ENCODE measurements at regions not wholly inside any gene's neighbourhood (a gene's known extent, or its start where the extent isn't known, plus 50 kb on each side); places are given as distances from the start of the nearest gene placed in this dataset.
"Not testable (repeated sequence)": the region's sequence is repeated elsewhere in the genome, so short reads cannot be mapped to it uniquely, and the experiment has no call there.

- H3K36me3 ChIP-seq (ENCODE audit: control insufficient read depth, insufficient read depth, low read length, severe bottlenecking), result no peaks in the 10 kb centered on the region
- no peak overlapping the region for H3K9ac ChIP-seq (ENCODE audit: low read length)
- no peaks in the 10 kb centered on the region for H3K9me3 ChIP-seq (ENCODE audit: control insufficient read depth, low read length)
- no peak for DNase-seq (ENCODE audit: low read depth)
- H3K27me3 ChIP-seq (replicated peaks; ENCODE audit: control insufficient read depth, insufficient read depth, low read length), result no peaks in the 10 kb centered on the region
- no peak overlapping the region for H3K4me3 ChIP-seq (ENCODE audit: low read length)
- H3K4me1 ChIP-seq (ENCODE audit: control insufficient read depth, insufficient read depth, low read length), result no peaks in the 10 kb centered on the region
Measured at GRCh38 chr13:99080131-99080530, 102.3 kb upstream of the DOCK9 start.

- Histone ChIP-seq H3K9ac (ENCODE audit: low read length) (no peak overlapping the region), H3K36me3 (ENCODE audit: control insufficient read depth, insufficient read depth, low read length, severe bottlenecking) (no peaks in the 10 kb centered on the region), H3K4me3 (ENCODE audit: low read length) (no peak overlapping the region), H3K9me3 (ENCODE audit: control insufficient read depth, low read length) (no peaks in the 10 kb centered on the region), H3K4me1 (ENCODE audit: control insufficient read depth, insufficient read depth, low read length) (no peaks in the 10 kb centered on the region), H3K27me3 (replicated peaks; ENCODE audit: control insufficient read depth, insufficient read depth, low read length) (no peaks in the 10 kb centered on the region)
- DNase-seq (ENCODE audit: low read depth), result no peak
Measured at GRCh38 chr13:99083981-99084380, 106.1 kb upstream of the DOCK9 start.

- H3K4me1 ChIP-seq (ENCODE audit: control insufficient read depth, insufficient read depth, low read length), result no peaks in the 10 kb centered on the region
- no peaks in the 10 kb centered on the region for H3K9me3 ChIP-seq (ENCODE audit: control insufficient read depth, low read length)
- no peaks in the 10 kb centered on the region for H3K36me3 ChIP-seq (ENCODE audit: control insufficient read depth, insufficient read depth, low read length, severe bottlenecking)
- no peak overlapping the region for H3K9ac ChIP-seq (ENCODE audit: low read length)
- H3K4me3 ChIP-seq (ENCODE audit: low read length), result peak overlapping the region; percentile 54
- DNase-seq (ENCODE audit: low read depth), result no peak
- H3K27me3 ChIP-seq (replicated peaks; ENCODE audit: control insufficient read depth, insufficient read depth, low read length), result no peaks in the 10 kb centered on the region
Measured at GRCh38 chr13:99085139-99085807, 107.4 kb upstream of the DOCK9 start.

- Histone ChIP-seq H3K9ac (ENCODE audit: low read length) (peak overlapping the region; percentile 61), H3K4me3 (ENCODE audit: low read length) (peak overlapping the region; percentile 80), H3K27me3 (replicated peaks; ENCODE audit: control insufficient read depth, insufficient read depth, low read length) (no peaks in the 10 kb centered on the region), H3K4me1 (ENCODE audit: control insufficient read depth, insufficient read depth, low read length) (no peaks in the 10 kb centered on the region), H3K36me3 (ENCODE audit: control insufficient read depth, insufficient read depth, low read length, severe bottlenecking) (no peaks in the 10 kb centered on the region), H3K9me3 (ENCODE audit: control insufficient read depth, low read length) (no peaks in the 10 kb centered on the region)
- no peak for DNase-seq (ENCODE audit: low read depth)
Measured at GRCh38 chr13:99085808-99086266, 108.0 kb upstream of the DOCK9 start.

GRCh38 chr13:99086267-99087097 lies 108.6 kb upstream of the DOCK9 start:
- Histone ChIP-seq H3K36me3 (ENCODE audit: control insufficient read depth, insufficient read depth, low read length, severe bottlenecking) (no peaks in the 10 kb centered on the region), H3K4me3 (ENCODE audit: low read length) (peak overlapping the region; percentile 89), H3K9ac (ENCODE audit: low read length) (peak overlapping the region; percentile 86), H3K27me3 (replicated peaks; ENCODE audit: control insufficient read depth, insufficient read depth, low read length) (no peaks in the 10 kb centered on the region), H3K9me3 (ENCODE audit: control insufficient read depth, low read length) (no peaks in the 10 kb centered on the region), H3K4me1 (ENCODE audit: control insufficient read depth, insufficient read depth, low read length) (no peaks in the 10 kb centered on the region)
- DNase-seq (ENCODE audit: low read depth), result peak; percentile 73

- peak; percentile 93 for DNase-seq (ENCODE audit: low read depth)
- Histone ChIP-seq H3K4me1 (ENCODE audit: control insufficient read depth, insufficient read depth, low read length) (no peaks in the 10 kb centered on the region), H3K4me3 (ENCODE audit: low read length) (peak overlapping the region; percentile 89), H3K9me3 (ENCODE audit: control insufficient read depth, low read length) (no peaks in the 10 kb centered on the region), H3K27me3 (replicated peaks; ENCODE audit: control insufficient read depth, insufficient read depth, low read length) (no peaks in the 10 kb centered on the region), H3K36me3 (ENCODE audit: control insufficient read depth, insufficient read depth, low read length, severe bottlenecking) (no peaks in the 10 kb centered on the region), H3K9ac (ENCODE audit: low read length) (peak overlapping the region; percentile 86)
Measured at GRCh38 chr13:99087098-99087953, 109.5 kb upstream of the DOCK9 start.

DNA sequence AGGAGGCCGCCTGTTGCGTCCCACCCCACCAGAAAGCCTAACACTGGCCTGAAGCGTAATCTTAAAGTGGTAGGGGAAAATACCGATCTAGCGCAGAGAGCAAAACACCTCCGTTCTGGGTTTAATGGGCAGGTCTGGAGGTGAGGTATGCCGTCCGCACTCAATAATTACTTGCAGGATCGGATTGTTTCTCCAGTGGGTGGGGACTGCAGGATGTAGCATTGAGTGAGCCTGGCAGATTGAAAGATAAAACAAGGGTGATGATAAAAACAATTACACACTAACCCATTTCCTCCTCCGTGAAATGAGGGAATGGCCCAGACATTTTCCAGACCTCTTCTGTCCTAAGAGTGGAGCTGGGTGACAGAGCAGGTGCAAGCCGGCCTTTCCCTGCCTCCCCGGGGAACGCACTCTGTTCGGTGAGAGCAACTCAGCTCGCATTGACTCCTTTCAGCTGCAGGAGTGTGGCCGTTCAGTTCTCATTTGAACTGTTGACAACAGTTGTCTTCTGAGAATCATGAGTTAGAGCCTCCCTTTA lies 110.2 kb upstream of the DOCK9 start:
- Histone ChIP-seq H3K9ac (ENCODE audit: low read length) (peak overlapping the region; percentile 86), H3K27me3 (replicated peaks; ENCODE audit: control insufficient read depth, insufficient read depth, low read length) (no peaks in the 10 kb centered on the region), H3K9me3 (ENCODE audit: control insufficient read depth, low read length) (no peaks in the 10 kb centered on the region), H3K36me3 (ENCODE audit: control insufficient read depth, insufficient read depth, low read length, severe bottlenecking) (no peaks in the 10 kb centered on the region), H3K4me1 (ENCODE audit: control insufficient read depth, insufficient read depth, low read length) (no peaks in the 10 kb centered on the region), H3K4me3 (ENCODE audit: low read length) (peak overlapping the region; percentile 89)
- DNase-seq (ENCODE audit: low read depth), result no peak

DNA sequence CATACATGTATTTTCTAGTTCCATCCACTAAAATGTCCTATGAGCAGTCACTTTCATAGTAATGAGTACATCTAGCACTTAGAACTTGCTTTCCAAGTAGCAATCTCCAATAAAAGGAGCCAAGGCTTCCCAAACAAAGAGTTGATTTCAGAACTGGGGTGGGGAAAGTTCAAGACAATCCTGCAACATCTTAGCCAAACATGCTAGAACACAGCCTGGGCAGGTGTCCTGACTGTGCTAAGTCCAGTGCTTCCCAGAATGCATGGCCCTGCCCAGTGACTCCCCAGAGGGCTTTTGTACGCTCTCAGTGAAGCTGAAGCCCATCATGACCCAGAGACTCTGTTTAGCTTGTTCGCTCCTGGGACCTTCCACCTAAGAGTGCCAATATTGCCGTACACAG lies 106.7 kb upstream of the UBAC2 start:
- Histone ChIP-seq H3K27me3 (replicated peaks; ENCODE audit: control insufficient read depth, insufficient read depth, low read length) (no peaks in the 10 kb centered on the region), H3K36me3 (ENCODE audit: control insufficient read depth, insufficient read depth, low read length, severe bottlenecking) (no peaks in the 10 kb centered on the region), H3K4me1 (ENCODE audit: control insufficient read depth, insufficient read depth, low read length) (no peaks in the 10 kb centered on the region), H3K9me3 (ENCODE audit: control insufficient read depth, low read length) (no peaks in the 10 kb centered on the region), H3K9ac (ENCODE audit: low read length) (no peak overlapping the region), H3K4me3 (ENCODE audit: low read length) (no peak overlapping the region)
- DNase-seq (ENCODE audit: low read depth), result no peak

DNA sequence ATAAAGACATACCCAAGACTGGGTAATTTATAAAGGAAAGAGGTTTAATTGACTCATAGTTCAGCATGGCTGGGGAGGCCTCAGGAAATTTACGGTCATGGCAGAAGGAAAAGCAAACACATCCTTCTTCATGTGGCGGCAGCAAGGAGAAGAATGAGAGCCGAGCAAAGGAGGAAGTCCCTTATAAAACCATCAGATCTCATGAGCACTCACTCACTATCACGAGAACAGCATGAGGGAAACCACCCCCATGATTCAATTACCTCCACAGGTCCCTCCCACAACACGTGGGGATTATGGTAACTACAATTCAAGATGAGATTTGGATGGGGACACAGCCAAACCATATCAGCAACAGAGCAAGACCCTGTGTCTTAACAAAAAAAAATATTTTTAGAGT lies 98.8 kb upstream of the UBAC2 start:
- peaks cover 13% of the 10 kb centered on the region for H3K27me3 ChIP-seq (replicated peaks; ENCODE audit: control insufficient read depth, insufficient read depth, low read length)
- not testable (repeated sequence) for H3K4me1 ChIP-seq (ENCODE audit: control insufficient read depth, insufficient read depth, low read length); H3K9ac ChIP-seq (ENCODE audit: low read length); H3K36me3 ChIP-seq (ENCODE audit: control insufficient read depth, insufficient read depth, low read length, severe bottlenecking); H3K4me3 ChIP-seq (ENCODE audit: low read length); H3K9me3 ChIP-seq (ENCODE audit: control insufficient read depth, low read length); DNase-seq (ENCODE audit: low read depth)

GRCh38 chr13:99103536-99103935 lies 97.1 kb upstream of the UBAC2 start:
- Histone ChIP-seq H3K4me3 (ENCODE audit: low read length) (no peak overlapping the region), H3K36me3 (ENCODE audit: control insufficient read depth, insufficient read depth, low read length, severe bottlenecking) (no peaks in the 10 kb centered on the region), H3K27me3 (replicated peaks; ENCODE audit: control insufficient read depth, insufficient read depth, low read length) (peaks cover 13% of the 10 kb centered on the region), H3K9me3 (ENCODE audit: control insufficient read depth, low read length) (no peaks in the 10 kb centered on the region), H3K4me1 (ENCODE audit: control insufficient read depth, insufficient read depth, low read length) (no peaks in the 10 kb centered on the region), H3K9ac (ENCODE audit: low read length) (no peak overlapping the region)
- no peak for DNase-seq (ENCODE audit: low read depth)

DNA sequence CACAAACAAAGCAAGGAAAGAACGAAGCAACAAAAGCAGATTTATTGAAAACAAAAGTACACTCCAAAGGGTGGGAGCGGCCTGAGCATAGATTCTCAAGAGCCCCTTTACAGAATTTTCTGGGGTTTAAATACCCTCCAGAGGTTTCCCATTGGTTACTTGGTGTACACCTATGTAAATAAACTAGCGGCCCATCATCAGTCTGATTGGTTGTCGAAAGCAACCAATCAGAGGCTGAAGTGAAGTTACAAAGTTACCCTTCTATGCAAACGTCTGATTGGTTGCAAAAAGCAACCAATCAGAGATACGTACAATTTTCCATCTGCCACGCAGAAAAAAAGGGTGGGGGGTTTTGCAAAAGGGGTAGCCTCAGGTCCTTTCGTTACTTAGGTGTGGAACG lies 96.3 kb upstream of the UBAC2 start:
- no peak for DNase-seq (ENCODE audit: low read depth)

More for the DNA sequence above, 96.3 kb upstream of the UBAC2 start:
- H3K4me3 ChIP-seq (ENCODE audit: low read length), result no peak overlapping the region
- H3K9me3 ChIP-seq (ENCODE audit: control insufficient read depth, low read length), result no peaks in the 10 kb centered on the region
- no peaks in the 10 kb centered on the region for H3K36me3 ChIP-seq (ENCODE audit: control insufficient read depth, insufficient read depth, low read length, severe bottlenecking)
- peaks cover 13% of the 10 kb centered on the region for H3K27me3 ChIP-seq (replicated peaks; ENCODE audit: control insufficient read depth, insufficient read depth, low read length)
- H3K9ac ChIP-seq (ENCODE audit: low read length), result no peak overlapping the region
- no peaks in the 10 kb centered on the region for H3K4me1 ChIP-seq (ENCODE audit: control insufficient read depth, insufficient read depth, low read length)
